PC-3 (cell line): ENCODE measurements at regions not wholly inside any gene's neighbourhood (a gene's known extent, or its start where the extent isn't known, plus 50 kb on each side); places are given as distances from the start of the nearest gene placed in this dataset.
A peak's percentile ranks its signal among the peaks of the same experiment; 100 is the strongest.

Experiments used
- ATAC-seq: fragments of 200-7000 bp; cut with Tn5 transposase; 2 replicates; pipeline ENCODE4 v1.9.1; 2020; ENCODE audit warnings: mild to moderate bottlenecking, moderate library complexity
- BruUV-seq: library from RNA; stranded (reverse); fragments of 400-500 nt; replicated peaks from 2 replicates; lab custom pipeline; 2021; lab: Mats Ljungman, UMichigan
- CTCF ChIA-PET: fragments of 300-600 bp; sonication (Branson Sonifier 250); formaldehyde crosslinking; loops from one replicate; lab custom pipeline; 2022; ENCODE audit warnings: antibody characterized with exemption; lab: Charles Lee
- POLR2A ChIA-PET: fragments of 300-600 bp; sonication (Branson Sonifier 250); formaldehyde crosslinking; loops from one replicate; lab custom pipeline; 2022; ENCODE audit warnings: antibody characterized with exemption; ENCODE audit not compliant: unreplicated experiment; lab: Charles Lee
- DNase-seq: peaks from one replicate; pipeline ENCODE4 v3.0.0-alpha.2; 2015
- H2AFZ ChIP-seq: fragments of 300-600 bp; sonication (generic); 2 replicates; pipeline ENCODE4 v1.6.0; 2016; ENCODE audit warnings: antibody characterized with exemption, low read length
- H3F3A ChIP-seq: fragments of 300-600 bp; sonication (generic); one replicate; pipeline ENCODE4 v1.6.0; 2017; ENCODE audit warnings: antibody characterized with exemption, low read length, control low read depth, mild to moderate bottlenecking; ENCODE audit not compliant: unreplicated experiment
- H3K27ac ChIP-seq: fragments of 300-600 bp; sonication (generic); 2 replicates; pipeline ENCODE4 v1.5.1; 2016; ENCODE audit warnings: mild to moderate bottlenecking, low read length
- H3K27me3 ChIP-seq: fragments of 300-600 bp; sonication (generic); 2 replicates; pipeline ENCODE4 v1.6.1; 2016; ENCODE audit warnings: low read length, mixed read lengths
- H3K36me3 ChIP-seq: fragments of 300-600 bp; sonication (generic); 2 replicates; pipeline ENCODE4 v1.6.1; 2016; ENCODE audit warnings: low read depth, mixed run types, low read length, mixed read lengths
- H3K4me1 ChIP-seq: fragments of 300-600 bp; sonication (generic); 2 replicates; pipeline ENCODE4 v1.5.1; 2016; ENCODE audit warnings: low read length; ENCODE audit not compliant: insufficient read depth
- H3K4me2 ChIP-seq: fragments of 300-600 bp; sonication (generic); 2 replicates; pipeline ENCODE4 v1.6.0; 2016; ENCODE audit warnings: low read length
- H3K4me3 ChIP-seq: fragments of 300-600 bp; sonication (generic); 2 replicates; pipeline ENCODE4 v1.5.1; 2016; ENCODE audit warnings: mild to moderate bottlenecking, low read length, mixed read lengths
- H3K79me2 ChIP-seq: fragments of 300-600 bp; sonication (generic); 2 replicates; pipeline ENCODE4 v1.6.1; 2017; ENCODE audit warnings: low read length, mixed read lengths
- H3K9ac ChIP-seq: fragments of 300-600 bp; sonication (generic); 2 replicates; pipeline ENCODE4 v1.6.0; 2016; ENCODE audit warnings: mild to moderate bottlenecking, low read length
- H3K9me2 ChIP-seq: fragments of 300-600 bp; sonication (generic); replicated peaks from 2 replicates; pipeline ENCODE4 v1.6.1; 2016; ENCODE audit warnings: mixed run types, low read length, mixed read lengths
- H3K9me3 ChIP-seq: fragments of 300-600 bp; sonication (generic); 2 replicates; pipeline ENCODE4 v1.6.1; 2016; ENCODE audit warnings: low read length, mixed read lengths
- H4K20me1 ChIP-seq: fragments of 300-600 bp; sonication (generic); 2 replicates; pipeline ENCODE4 v1.6.1; 2016; ENCODE audit warnings: low read length, mixed read lengths
- CTCF ChIP-seq: fragments of 300-600 bp; sonication (generic); conservative IDR thresholded peaks from 2 replicates; pipeline ENCODE4 v1.5.1; 2017; ENCODE audit warnings: antibody characterized with exemption, low read depth, mild to moderate bottlenecking, low read length
- EZH2 ChIP-seq: fragments of 300-600 bp; sonication (generic); IDR thresholded peaks from one replicate; pipeline ENCODE4 v1.6.1; 2017; ENCODE audit warnings: antibody characterized with exemption, mild to moderate bottlenecking, low read length; ENCODE audit not compliant: unreplicated experiment
- EZH2phosphoT487 ChIP-seq: fragments of 300-600 bp; sonication (generic); IDR thresholded peaks from 2 replicates; pipeline ENCODE4 v1.6.1; 2018; ENCODE audit warnings: mild to moderate bottlenecking, antibody characterized with exemption, low read length, borderline replicate concordance
- intact Hi-C: fragments of 100-400 bp; cut with micrococcal nuclease; formaldehyde crosslinking; loops from 2 replicates; pipeline ENCODE4 v1.9.0; 2023

GRCh38 chr3:72694398-72694797, 153.8 kb downstream of the SHQ1 start:
- no peaks in the 10 kb centered on the region for H3K9me3 ChIP-seq
- H3K4me1 ChIP-seq, result no peaks in the 10 kb centered on the region
- no TSS peak for BruUV-seq
- POLR2A ChIA-PET, result no interaction called here
- H3K9me2 ChIP-seq, result no peaks in the 10 kb centered on the region
- H3K4me3 ChIP-seq, result no peak overlapping the region
- no peaks in the 10 kb centered on the region for H4K20me1 ChIP-seq
- H3K36me3 ChIP-seq, result no peaks in the 10 kb centered on the region
- H3K79me2 ChIP-seq, result no peaks in the 10 kb centered on the region
- ATAC-seq (peak; percentile 24), DNase-seq (no peak)
- CTCF ChIA-PET, result no interaction called here
- no peaks in the 10 kb centered on the region for H3K27me3 ChIP-seq
- TF ChIP-seq EZH2phosphoT487 (no peak), EZH2 (no peak), CTCF (no peak)
- H3K4me2 ChIP-seq, result no peak overlapping the region
- H3K9ac ChIP-seq, result no peak overlapping the region
- H3F3A ChIP-seq, result no peaks in the 10 kb centered on the region
- peak overlapping the region; percentile 40; the same call in 1 of the 2 replicates for H2AFZ ChIP-seq
- H3K27ac ChIP-seq, result no peak overlapping the region
- intact Hi-C loops, result no loop called here

GRCh38 chr3:72692990-72693389, 155.3 kb downstream of the SHQ1 start:
- no peaks in the 10 kb centered on the region for H3F3A ChIP-seq
- no peak overlapping the region for H3K4me3 ChIP-seq
- no TSS peak for BruUV-seq
- no peaks in the 10 kb centered on the region for H3K4me1 ChIP-seq
- H3K9me2 ChIP-seq, result no peaks in the 10 kb centered on the region
- ChIA-PET POLR2A (no interaction called here), CTCF (no interaction called here)
- no peaks in the 10 kb centered on the region for H3K79me2 ChIP-seq
- DNase-seq, result no peak
- TF ChIP-seq CTCF, result no peak
- no peak for TF ChIP-seq EZH2
- no peak for TF ChIP-seq EZH2phosphoT487
- no peak overlapping the region for H3K27ac ChIP-seq
- no peak overlapping the region for H2AFZ ChIP-seq
- H3K27me3 ChIP-seq, result no peaks in the 10 kb centered on the region
- ATAC-seq, result no peak
- no peak overlapping the region for H3K4me2 ChIP-seq
- H4K20me1 ChIP-seq, result no peaks in the 10 kb centered on the region
- no peaks in the 10 kb centered on the region for H3K9me3 ChIP-seq
- no peaks in the 10 kb centered on the region for H3K36me3 ChIP-seq
- H3K9ac ChIP-seq, result no peak overlapping the region
- intact Hi-C loops, result no loop called here

- no TSS peak for BruUV-seq
- Histone ChIP-seq H3K36me3 (no peaks in the 10 kb centered on the region), H3K27ac (no peak overlapping the region), H3K9ac (no peak overlapping the region), H3K4me1 (no peaks in the 10 kb centered on the region), H3K9me2 (no peaks in the 10 kb centered on the region), H2AFZ (no peak overlapping the region), H3K27me3 (no peaks in the 10 kb centered on the region), H4K20me1 (no peaks in the 10 kb centered on the region), H3K4me3 (no peak overlapping the region), H3F3A (no peaks in the 10 kb centered on the region), H3K4me2 (no peak overlapping the region), H3K9me3 (no peaks in the 10 kb centered on the region), H3K79me2 (no peaks in the 10 kb centered on the region)
- TF ChIP-seq EZH2 (no peak), EZH2phosphoT487 (no peak), CTCF (no peak)
- ChIA-PET CTCF (no interaction called here), POLR2A (no interaction called here)
- DNase-seq (no peak), ATAC-seq (no peak)
- intact Hi-C loops, result no loop called here
These were observed 157.6 kb downstream of the SHQ1 start for GRCh38 chr3:72690629-72691028.
